ENCODE measurements at regions not wholly inside any gene's neighbourhood (a gene's known extent, or its start where the extent isn't known, plus 50 kb on each side); places are given as distances from the start of the nearest gene placed in this dataset.

DNA sequence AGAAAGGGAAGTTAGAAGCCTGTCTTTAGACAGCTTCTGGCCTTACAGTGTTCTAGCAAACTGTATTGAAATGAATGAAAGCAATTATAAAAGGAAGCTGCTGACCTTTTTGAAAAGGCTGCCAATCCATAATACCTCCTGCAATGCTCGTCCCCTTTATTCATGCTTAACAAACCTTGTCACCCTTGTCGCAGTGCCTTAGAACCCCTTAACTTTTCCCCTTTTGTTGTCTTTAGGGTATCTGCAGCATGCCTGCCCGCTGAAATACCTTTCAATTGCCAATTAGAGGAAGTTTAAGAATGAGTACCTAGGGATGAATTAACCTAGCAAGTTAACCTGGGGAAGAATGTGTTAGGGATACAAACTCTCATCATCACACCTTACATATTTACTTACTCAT, 731.2 kb downstream of the RERGL start:
- TF ChIP-seq POLR2AphosphoS5 (IDR thresholded peaks at IDR 0.05; ENCODE audit: low read depth, low read length) (no peak), POLR2A (IDR thresholded peaks at IDR 0.05; ENCODE audit: low read depth, low read length) (no peak)

Data from GM12892 (cell line).